ENCODE measurements at regions not wholly inside any gene's neighbourhood (a gene's known extent, or its start where the extent isn't known, plus 50 kb on each side); places are given as distances from the start of the nearest gene placed in this dataset.
"Not testable (repeated sequence)": the region's sequence is repeated elsewhere in the genome, so short reads cannot be mapped to it uniquely, and the experiment has no call there.

DNA sequence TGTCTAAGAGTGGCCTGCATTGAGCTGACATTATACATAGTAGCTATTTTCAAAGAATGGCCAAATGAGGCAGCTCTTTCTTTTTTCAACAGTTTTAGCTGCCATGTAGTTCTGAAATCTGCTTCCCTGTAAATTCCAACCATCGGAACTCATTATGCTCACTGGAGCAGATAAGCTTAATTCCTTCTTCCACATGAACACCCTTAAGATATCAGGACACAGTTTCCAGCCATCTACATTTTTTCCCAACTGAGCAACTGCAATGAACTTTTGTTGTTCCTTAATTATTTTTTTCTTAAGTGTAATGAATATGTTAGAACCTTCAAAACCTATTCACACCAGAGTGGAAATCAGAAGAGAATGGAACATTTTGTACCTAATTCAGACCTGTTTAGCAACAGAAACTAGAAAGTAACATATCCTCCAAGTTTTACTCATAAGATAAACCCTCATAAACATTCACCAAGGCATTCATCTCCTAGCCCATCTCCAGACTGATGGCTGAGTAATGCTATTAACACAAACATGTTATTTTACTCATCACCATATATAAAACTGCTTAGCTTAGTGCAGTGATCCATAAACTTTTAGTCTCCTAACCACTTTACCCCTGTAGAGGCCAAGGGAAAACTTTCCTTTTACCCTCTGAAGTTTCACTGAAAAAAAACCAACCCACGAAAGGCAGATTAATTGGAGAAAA, 296.1 kb upstream of the SYT1 start:
- TF ChIP-seq, protein P1, sequence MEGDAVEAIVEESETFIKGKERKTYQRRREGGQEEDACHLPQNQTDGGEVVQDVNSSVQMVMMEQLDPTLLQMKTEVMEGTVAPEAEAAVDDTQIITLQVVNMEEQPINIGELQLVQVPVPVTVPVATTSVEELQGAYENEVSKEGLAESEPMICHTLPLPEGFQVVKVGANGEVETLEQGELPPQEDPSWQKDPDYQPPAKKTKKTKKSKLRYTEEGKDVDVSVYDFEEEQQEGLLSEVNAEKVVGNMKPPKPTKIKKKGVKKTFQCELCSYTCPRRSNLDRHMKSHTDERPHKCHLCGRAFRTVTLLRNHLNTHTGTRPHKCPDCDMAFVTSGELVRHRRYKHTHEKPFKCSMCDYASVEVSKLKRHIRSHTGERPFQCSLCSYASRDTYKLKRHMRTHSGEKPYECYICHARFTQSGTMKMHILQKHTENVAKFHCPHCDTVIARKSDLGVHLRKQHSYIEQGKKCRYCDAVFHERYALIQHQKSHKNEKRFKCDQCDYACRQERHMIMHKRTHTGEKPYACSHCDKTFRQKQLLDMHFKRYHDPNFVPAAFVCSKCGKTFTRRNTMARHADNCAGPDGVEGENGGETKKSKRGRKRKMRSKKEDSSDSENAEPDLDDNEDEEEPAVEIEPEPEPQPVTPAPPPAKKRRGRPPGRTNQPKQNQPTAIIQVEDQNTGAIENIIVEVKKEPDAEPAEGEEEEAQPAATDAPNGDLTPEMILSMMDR (IDR thresholded peaks at IDR 0.05) = no peak
- TF ChIP-seq POLR2A (IDR thresholded peaks at IDR 0.05) (no peak), EP300 (IDR thresholded peaks at IDR 0.05) (no peak)

DNA sequence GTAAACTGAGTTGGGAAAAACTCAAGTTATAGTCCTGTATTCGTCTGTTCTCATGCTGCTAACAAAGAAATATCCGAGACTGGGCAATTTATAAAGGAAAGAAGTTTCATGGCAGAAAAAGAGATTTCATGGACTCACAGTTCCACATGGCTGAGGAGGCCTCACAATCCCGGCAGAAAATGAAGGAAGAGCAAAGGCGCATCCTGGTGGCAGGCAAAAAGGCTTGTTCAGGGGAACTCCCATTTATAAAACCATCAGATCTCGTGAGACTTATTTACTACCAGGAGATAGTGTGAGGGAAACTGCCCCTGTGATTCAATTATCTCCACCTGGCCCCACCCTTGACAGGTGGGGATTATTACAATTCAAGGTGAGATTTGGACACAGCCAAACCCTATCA, 292.6 kb upstream of the SYT1 start:
- no peak for TF ChIP-seq POLR2A (IDR thresholded peaks at IDR 0.05)
- no peak for TF ChIP-seq EP300 (IDR thresholded peaks at IDR 0.05)
- DNase-seq (ENCODE audit: low spot score in 2 of 2) = no peak
- Histone ChIP-seq H3K4me3 (no peak overlapping the region), H3K27ac (no peak overlapping the region), H3K36me3 (no peaks in the 10 kb centered on the region), H3K9me3 (peaks cover 0 to 4% (median 0%) of the 10 kb centered on the region in 4 donors), H3K4me1 (no peaks in the 10 kb centered on the region), H3K27me3 (no peaks in the 10 kb centered on the region)
- WGBS, 2 donors = 83 to 88% methylated on average over 5 of the region's 5 CpGs

More for the DNA sequence above, 296.1 kb upstream of the SYT1 start:
- no peaks in the 10 kb centered on the region for H3K36me3 ChIP-seq
- no peaks in the 10 kb centered on the region for H3K9me3 ChIP-seq
- H3K4me1 ChIP-seq = no peaks in the 10 kb centered on the region
- 92 to 94% methylated on average over 2 of the region's 2 CpGs for WGBS, 2 donors
- no peak for DNase-seq (ENCODE audit: low spot score in 2 of 2)
- H3K4me3 ChIP-seq = no peak overlapping the region
- no peaks in the 10 kb centered on the region for H3K27me3 ChIP-seq
- H3K27ac ChIP-seq = no peak overlapping the region

DNA sequence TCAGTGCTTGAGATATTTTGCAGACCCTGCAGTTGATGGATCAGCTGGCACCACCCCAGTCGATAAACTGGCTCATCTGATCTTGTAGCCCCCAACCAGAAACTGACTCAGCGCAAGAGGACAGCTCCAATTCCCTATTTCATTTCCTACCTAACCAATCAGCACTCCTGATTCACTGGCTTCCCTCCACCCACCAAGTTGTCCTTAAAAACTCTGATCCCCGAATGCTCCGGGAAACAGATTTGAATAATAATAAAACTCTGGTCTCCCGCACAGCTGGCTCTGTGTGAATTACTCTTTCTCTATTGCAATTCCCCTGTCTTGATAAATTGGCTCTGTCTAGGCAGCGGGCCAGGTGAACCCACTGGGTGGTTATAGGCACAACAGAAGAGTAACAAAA, 289.4 kb upstream of the SYT1 start:
- H3K4me1 ChIP-seq; DNase-seq (ENCODE audit: low spot score in 2 of 2); H3K4me3 ChIP-seq; H3K27me3 ChIP-seq; H3K27ac ChIP-seq; H3K9me3 ChIP-seq; H3K36me3 ChIP-seq: not testable (repeated sequence)
- 86 to 89% methylated on average over 6 of the region's 6 CpGs for WGBS, 2 donors

DNA sequence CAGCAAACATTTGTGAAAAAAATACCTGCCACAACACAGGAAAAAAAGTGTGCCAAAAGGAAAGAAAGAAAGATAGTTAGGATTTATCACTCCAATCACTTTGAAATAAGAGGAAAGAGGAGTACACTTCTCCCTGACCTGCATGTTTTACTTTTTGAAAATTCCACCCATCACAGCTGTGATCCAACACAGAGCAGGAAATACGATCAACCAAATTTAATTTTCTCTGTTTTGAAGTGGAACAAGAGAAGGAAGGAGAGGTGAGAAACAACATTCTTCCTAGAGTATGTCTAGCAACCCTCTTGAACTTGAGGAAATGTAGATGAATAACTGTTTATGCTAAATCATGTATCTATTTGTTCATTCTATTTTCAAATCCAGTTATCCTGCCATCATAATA, 284.7 kb upstream of the SYT1 start:
- H3K27me3 ChIP-seq = no peaks in the 10 kb centered on the region
- no peaks in the 10 kb centered on the region for H3K36me3 ChIP-seq
- H3K27ac ChIP-seq = no peak overlapping the region
- WGBS, 2 donors = 84 to 85% methylated on average over 1 of the region's 1 CpG
- DNase-seq (ENCODE audit: low spot score in 2 of 2) = no peak
- peaks cover 0 to 9% (median 3%) of the 10 kb centered on the region in 4 donors for H3K9me3 ChIP-seq
- TF ChIP-seq, protein P1 (IDR thresholded peaks at IDR 0.05) = no peak
- no peak for TF ChIP-seq POLR2A (IDR thresholded peaks at IDR 0.05)
- no peak for TF ChIP-seq EP300 (IDR thresholded peaks at IDR 0.05)
- no peak overlapping the region for H3K4me3 ChIP-seq
- no peaks in the 10 kb centered on the region for H3K4me1 ChIP-seq

DNA sequence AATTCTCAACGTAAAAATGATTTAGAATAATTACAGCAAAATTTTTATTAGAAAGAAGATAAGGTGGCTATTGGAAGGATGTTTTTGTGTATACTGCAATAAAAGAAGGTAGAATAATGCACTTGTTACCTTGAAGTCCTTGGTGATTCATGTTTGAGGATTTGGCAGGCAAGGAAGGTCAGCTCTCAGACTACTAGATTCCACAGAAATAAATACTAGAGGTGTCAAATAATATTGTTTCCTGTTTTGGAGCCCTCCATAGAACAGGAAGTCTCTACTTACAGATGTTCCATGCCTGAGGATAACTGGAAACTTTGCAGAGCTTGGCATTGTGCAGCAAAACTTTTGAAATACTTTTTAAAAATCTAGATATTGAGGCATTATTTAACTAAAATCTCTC, 284.3 kb upstream of the SYT1 start:
- 78 to 87% methylated on average over 1 of the region's 1 CpG for WGBS, 2 donors
- no peaks in the 10 kb centered on the region for H3K27me3 ChIP-seq
- no peaks in the 10 kb centered on the region for H3K4me1 ChIP-seq
- H3K27ac ChIP-seq = no peak overlapping the region
- H3K9me3 ChIP-seq = peaks cover 0 to 11% (median 3%) of the 10 kb centered on the region in 4 donors
- no peaks in the 10 kb centered on the region for H3K36me3 ChIP-seq
- TF ChIP-seq EP300 (IDR thresholded peaks at IDR 0.05) (no peak), POLR2A (IDR thresholded peaks at IDR 0.05) (no peak)
- TF ChIP-seq, protein P1 (IDR thresholded peaks at IDR 0.05) = no peak
- no peak overlapping the region for H3K4me3 ChIP-seq
- no peak for DNase-seq (ENCODE audit: low spot score in 2 of 2)

DNA sequence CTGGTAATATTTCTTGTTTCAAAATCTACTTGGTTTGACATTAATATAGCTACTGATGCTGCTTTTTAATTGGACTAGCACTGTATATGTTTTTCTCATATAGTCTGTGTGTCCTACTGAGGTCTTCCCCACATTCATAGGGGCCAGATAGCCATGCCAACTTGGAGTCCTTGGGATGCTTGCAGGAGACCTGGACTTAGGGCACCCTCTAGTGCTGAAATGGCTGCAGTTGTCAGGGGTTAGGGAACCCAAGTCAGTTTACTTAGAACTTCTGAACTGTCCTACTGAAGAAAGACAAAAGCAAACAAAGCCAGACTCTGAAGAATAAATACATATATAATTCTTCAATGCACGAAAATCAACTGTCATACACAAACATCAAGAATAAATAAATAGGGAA, 279.9 kb upstream of the SYT1 start:
- WGBS, 2 donors = 56 to 58% methylated on average over 1 of the region's 1 CpG
- Histone ChIP-seq H3K27ac (no peak overlapping the region), H3K4me3 (no peak overlapping the region), H3K4me1 (no peaks in the 10 kb centered on the region), H3K27me3 (no peaks in the 10 kb centered on the region), H3K9me3 (peaks cover 0 to 28% (median 7%) of the 10 kb centered on the region in 4 donors), H3K36me3 (no peaks in the 10 kb centered on the region)
- no peak for DNase-seq (ENCODE audit: low spot score in 2 of 2)
- TF ChIP-seq EP300 (IDR thresholded peaks at IDR 0.05) = no peak
- TF ChIP-seq, protein P1 (IDR thresholded peaks at IDR 0.05) = no peak
- no peak for TF ChIP-seq POLR2A (IDR thresholded peaks at IDR 0.05)
